Cardiac muscle cell (in vitro differentiated cells and primary cell): ENCODE measurements at regions not wholly inside any gene's neighbourhood (a gene's known extent, or its start where the extent isn't known, plus 50 kb on each side); places are given as distances from the start of the nearest gene placed in this dataset.

Experiments
- DNase-seq, 2 donors: peaks; one replicate each; pipeline versions ENCODE4 v3.0.0 to v3.0.0-alpha.2; 2010 to 2017; ENCODE audit warnings: low read depth in 1 of 2, low spot score in 1 of 2
- H3K27ac ChIP-seq: fragments of 200-600 bp; sonication (generic); 2 replicates; pipeline ENCODE4 v1.5.1; 2016
- H3K27me3 ChIP-seq: fragments of 200-600 bp; sonication (generic); 2 replicates; pipeline ENCODE4 v1.6.0; 2016; ENCODE audit warnings: control low read depth
- H3K36me3 ChIP-seq: fragments of 200-600 bp; sonication (generic); 2 replicates; pipeline ENCODE4 v1.5.1; 2016; ENCODE audit warnings: control low read depth
- H3K4me1 ChIP-seq: fragments of 200-600 bp; sonication (generic); 2 replicates; pipeline ENCODE4 v1.8.1; 2017; ENCODE audit warnings: low read depth, mild to moderate bottlenecking, mixed run types
- H3K4me3 ChIP-seq: fragments of 200-600 bp; sonication (generic); 2 replicates; pipeline ENCODE4 v1.5.1; 2016; ENCODE audit warnings: mild to moderate bottlenecking
- H3K9me3 ChIP-seq: fragments of 200-600 bp; sonication (generic); 2 replicates; pipeline ENCODE4 v1.5.1; 2017; ENCODE audit warnings: low read depth, mild to moderate bottlenecking, control low read depth
- CTCF ChIP-seq: IDR thresholded peaks from 2 replicates; pipeline ENCODE4 v1.5.1; 2012; ENCODE audit warnings: low read depth, mild to moderate bottlenecking, low read length

GRCh38 chr15:25545017-25545416, 106.2 kb upstream of the UBE3A start:
- no peaks in the 10 kb centered on the region for H3K36me3 ChIP-seq
- no peaks in the 10 kb centered on the region for H3K9me3 ChIP-seq
- no peak overlapping the region for H3K27ac ChIP-seq
- H3K4me1 ChIP-seq: peaks cover 18% of the 10 kb centered on the region
- H3K27me3 ChIP-seq: no peaks in the 10 kb centered on the region
- no peak overlapping the region for H3K4me3 ChIP-seq
- no peak for TF ChIP-seq CTCF
- no peak for DNase-seq

GRCh38 chr15:25544076-25544475, 105.3 kb upstream of the UBE3A start:
- Histone ChIP-seq H3K4me1 (peaks cover 18% of the 10 kb centered on the region), H3K9me3 (no peaks in the 10 kb centered on the region), H3K36me3 (no peaks in the 10 kb centered on the region), H3K27me3 (no peaks in the 10 kb centered on the region), H3K27ac (no peak overlapping the region), H3K4me3 (no peak overlapping the region)
- no peak for DNase-seq
- no peak for TF ChIP-seq CTCF

GRCh38 chr15:25543196-25543595, 104.4 kb upstream of the UBE3A start:
- DNase-seq: peak; percentile 24 to 64
- no peak for TF ChIP-seq CTCF
- Histone ChIP-seq H3K27me3 (no peaks in the 10 kb centered on the region), H3K9me3 (no peaks in the 10 kb centered on the region), H3K4me1 (peaks cover 13% of the 10 kb centered on the region), H3K4me3 (no peak overlapping the region), H3K36me3 (no peaks in the 10 kb centered on the region), H3K27ac (no peak overlapping the region)

- Histone ChIP-seq H3K9me3 (no peaks in the 10 kb centered on the region), H3K36me3 (no peaks in the 10 kb centered on the region), H3K4me3 (no peak overlapping the region), H3K4me1 (peaks cover 13% of the 10 kb centered on the region), H3K27me3 (no peaks in the 10 kb centered on the region), H3K27ac (no peak overlapping the region)
- no peak for TF ChIP-seq CTCF
- DNase-seq: no peak
Measured at GRCh38 chr15:25541228-25541627, 102.4 kb upstream of the UBE3A start.

- no peaks in the 10 kb centered on the region for H3K9me3 ChIP-seq
- no peak for TF ChIP-seq CTCF
- H3K4me1 ChIP-seq: peaks cover 14% of the 10 kb centered on the region
- no peak overlapping the region for H3K4me3 ChIP-seq
- no peaks in the 10 kb centered on the region for H3K36me3 ChIP-seq
- H3K27me3 ChIP-seq: no peaks in the 10 kb centered on the region
- H3K27ac ChIP-seq: no peak overlapping the region
- DNase-seq: no peak
Measured at GRCh38 chr15:25536801-25537611, 98.2 kb upstream of the UBE3A start.
